H1 (cell line): ENCODE measurements at regions not wholly inside any gene's neighbourhood (a gene's known extent, or its start where the extent isn't known, plus 50 kb on each side); places are given as distances from the start of the nearest gene placed in this dataset.
A peak's percentile ranks its signal among the peaks of the same experiment; 100 is the strongest.

Experiments
- CTCF ChIA-PET: fragments of 300-600 bp; sonication (Branson Sonifier 250); formaldehyde crosslinking; loops from one replicate; lab custom pipeline; 2021; ENCODE audit not compliant: partially characterized antibody; lab: Charles Lee
- POLR2A ChIA-PET: fragments of 300-600 bp; sonication (Branson Sonifier 250); formaldehyde crosslinking; loops from one replicate; lab custom pipeline; 2021; ENCODE audit warnings: inconsistent platforms; ENCODE audit not compliant: partially characterized antibody; lab: Charles Lee
- DNase-seq, 2 experiments: peaks; one replicate each; pipeline versions ENCODE4 v3.0.0 to v3.0.0-alpha.2; 2010 to 2022; ENCODE audit warnings: low spot score in 2 of 2, low read depth in 1 of 2, mixed read lengths in 1 of 2
- FAIRE-seq: peaks from 2 replicates; lab custom pipeline; 2011; peaks lifted over from hg19 to GRCh38; lab: Jason Lieb, UNC
- H2AFZ ChIP-seq: 2 replicates; pipeline ENCODE4 v1.8.1; 2012; ENCODE audit warnings: low read length, inconsistent platforms
- H2AK5ac ChIP-seq: 2 replicates; pipeline ENCODE4 v1.6.1; 2013; ENCODE audit warnings: low read depth, low read length
- H2BK120ac ChIP-seq: replicated peaks from 2 replicates; pipeline ENCODE3; 2013; ENCODE audit warnings: low read depth, low read length, inconsistent platforms
- H2BK12ac ChIP-seq: 2 replicates; pipeline ENCODE4 v1.6.1; 2013; ENCODE audit warnings: low read depth, low read length
- H2BK15ac ChIP-seq: 2 replicates; pipeline ENCODE4 v1.6.1; 2013; ENCODE audit warnings: low read length
- H2BK20ac ChIP-seq: 2 replicates; pipeline ENCODE4 v1.6.1; 2013; ENCODE audit warnings: low read length
- H2BK5ac ChIP-seq: 2 replicates; pipeline ENCODE4 v1.6.1; 2013; ENCODE audit warnings: low read depth, low read length
- H3K14ac ChIP-seq: 2 replicates; pipeline ENCODE4 v1.6.1; 2013; ENCODE audit warnings: inconsistent platforms; ENCODE audit not compliant: insufficient read length
- H3K18ac ChIP-seq: 2 replicates; pipeline ENCODE4 v1.6.1; 2013; ENCODE audit warnings: low read length; ENCODE audit errors: extremely low read depth
- H3K23ac ChIP-seq: 2 replicates; pipeline ENCODE4 v1.6.1; 2013; ENCODE audit warnings: inconsistent platforms; ENCODE audit not compliant: insufficient read length
- H3K23me2 ChIP-seq: 2 replicates; pipeline ENCODE4 v1.6.1; 2013; ENCODE audit warnings: low read depth, low read length
- H3K27ac ChIP-seq: 2 replicates; pipeline ENCODE4 v1.6.1; 2011; ENCODE audit warnings: low read depth, low read length, inconsistent platforms
- H3K27me3 ChIP-seq, 4 experiments: replicated peaks in 1 of 4; 1 replicate in 1 of 4; 2 replicates in 3 of 4; pipeline versions ENCODE4 v1.6.1 to v1.8.1; 2011 to 2013; ENCODE audit warnings: low read length in 3 of 4, mild to moderate bottlenecking in 3 of 4, inconsistent platforms in 2 of 4, mixed read lengths in 2 of 4, moderate library complexity in 1 of 4; ENCODE audit not compliant: control insufficient read depth in 3 of 4, insufficient read depth in 3 of 4; ENCODE audit errors: extremely low read depth in 1 of 4
- H3K36me3 ChIP-seq, 4 experiments: 2 replicates each; pipeline versions ENCODE4 v1.6.1 to v1.8.1; 2011 to 2013; ENCODE audit warnings: mild to moderate bottlenecking in 4 of 4, low read length in 3 of 4, moderate library complexity in 2 of 4, control low read depth in 1 of 4, inconsistent platforms in 1 of 4; ENCODE audit not compliant: insufficient read depth in 4 of 4, control insufficient read depth in 2 of 4
- H3K4ac ChIP-seq: replicated peaks from 2 replicates; pipeline ENCODE3; 2013; ENCODE audit warnings: low read length, low read depth, mixed read lengths, inconsistent platforms; ENCODE audit not compliant: insufficient read length
- H3K4me1 ChIP-seq, 4 experiments: replicated peaks in 1 of 4; 1 replicate in 1 of 4; 2 replicates in 3 of 4; pipeline versions ENCODE4 v1.6.1 to v1.8.1; 2011 to 2013; ENCODE audit warnings: low read length in 3 of 4, inconsistent platforms in 2 of 4, mixed read lengths in 1 of 4; ENCODE audit not compliant: insufficient read depth in 4 of 4, control insufficient read depth in 3 of 4
- H3K4me2 ChIP-seq, 2 experiments: 2 replicates each; pipeline versions ENCODE4 v1.6.1 to v1.8.1; 2011 to 2013; ENCODE audit warnings: low read depth in 2 of 2, low read length in 2 of 2, control low read depth in 1 of 2, inconsistent platforms in 1 of 2, mild to moderate bottlenecking in 1 of 2; ENCODE audit not compliant: insufficient read depth in 1 of 2
- H3K4me3 ChIP-seq, 4 experiments: fragments of 200-600, 300-600 bp in 1 of 4; sonication (generic), shearing (Covaris generic), sonication (Bioruptor Twin) in 1 of 4; 2 replicates each; pipeline versions ENCODE4 v1.5.1 to v1.8.1; 2011 to 2016; ENCODE audit warnings: low read length in 4 of 4, low read depth in 3 of 4, control low read depth in 2 of 4, inconsistent platforms in 2 of 4, mild to moderate bottlenecking in 2 of 4, mixed read lengths in 1 of 4, moderate library complexity in 1 of 4; ENCODE audit not compliant: insufficient read depth in 2 of 4; ENCODE audit errors: extremely low read depth in 1 of 4
- H3K56ac ChIP-seq: replicated peaks from 2 replicates; pipeline ENCODE3; 2013; ENCODE audit warnings: low read depth, mild to moderate bottlenecking, mixed read lengths, low read length, inconsistent platforms; ENCODE audit not compliant: insufficient read length
- H3K79me1 ChIP-seq: 2 replicates; pipeline ENCODE4 v1.6.1; 2013; ENCODE audit warnings: low read depth, low read length, control low read depth
- H3K79me2 ChIP-seq, 2 experiments: 2 replicates each; pipeline versions ENCODE4 v1.6.1 to v1.8.1; 2012 to 2013; ENCODE audit warnings: low read length in 2 of 2, mild to moderate bottlenecking in 2 of 2, inconsistent platforms in 1 of 2; ENCODE audit not compliant: insufficient read depth in 2 of 2, control insufficient read depth in 1 of 2
- H3K9ac ChIP-seq, 4 experiments: replicated peaks in 1 of 4; 1 replicate in 1 of 4; 2 replicates in 3 of 4; pipeline versions ENCODE4 v1.6.1 to v1.8.1; 2011 to 2013; ENCODE audit warnings: low read depth in 3 of 4, low read length in 3 of 4, control low read depth in 2 of 4, mild to moderate bottlenecking in 2 of 4, moderate library complexity in 2 of 4, inconsistent platforms in 1 of 4; ENCODE audit errors: extremely low read depth in 1 of 4
- H3K9me3 ChIP-seq, 2 experiments: 2 replicates each; pipeline versions ENCODE4 v1.6.1 to v1.8.1; 2012 to 2013; ENCODE audit warnings: mild to moderate bottlenecking in 2 of 2, moderate library complexity in 2 of 2, control low read depth in 1 of 2, inconsistent platforms in 1 of 2, low read depth in 1 of 2, low read length in 1 of 2, mixed read lengths in 1 of 2; ENCODE audit not compliant: insufficient read depth in 2 of 2
- H4K20me1 ChIP-seq, 2 experiments: replicated peaks in 1 of 2; 2 replicates each; pipeline versions ENCODE3 to v1.8.1; 2011 to 2013; ENCODE audit warnings: inconsistent platforms in 2 of 2, low read length in 2 of 2, mild to moderate bottlenecking in 1 of 2; ENCODE audit not compliant: insufficient read depth in 2 of 2, control insufficient read depth in 1 of 2
- H4K5ac ChIP-seq: 2 replicates; pipeline ENCODE4 v1.6.1; 2013; ENCODE audit warnings: low read length, low read depth, mixed read lengths, inconsistent platforms; ENCODE audit not compliant: insufficient read length
- H4K8ac ChIP-seq: 2 replicates; pipeline ENCODE4 v1.8.0; 2013; ENCODE audit warnings: mild to moderate bottlenecking, moderate library complexity, low read length, inconsistent platforms; ENCODE audit not compliant: insufficient read depth; ENCODE audit errors: extremely low read depth
- H4K91ac ChIP-seq: replicated peaks from 2 replicates; pipeline ENCODE3; 2013; ENCODE audit warnings: low read length, mixed read lengths, inconsistent platforms; ENCODE audit not compliant: insufficient read length
- KDM4A ChIP-seq: IDR thresholded peaks from one replicate; pipeline ENCODE4 v1.7.1; 2012; ENCODE audit warnings: low read depth, mild to moderate bottlenecking, moderate library complexity, low read length, inconsistent platforms; ENCODE audit not compliant: severe bottlenecking
- WGBS, 2 experiments: shearing (Covaris generic) in 1 of 2; methylation state at CpG; one replicate each; pipeline versions ENCODE4 v1.1.6 to v1.1.7; 2013 to 2015; ENCODE audit warnings: low lambda C conversion rate in 2 of 2, mixed read lengths in 2 of 2, inconsistent platforms in 1 of 2, low coverage in 1 of 2, missing lambda C conversion rate in 1 of 2; ENCODE audit not compliant: insufficient replicate concordance in 2 of 2, insufficient coverage in 1 of 2, insufficient read length in 1 of 2; ENCODE audit errors: extremely low coverage in 1 of 2, missing lambda C conversion rate in 1 of 2; 5-methylcytosine and 5-hydroxymethylcytosine counted together

DNA sequence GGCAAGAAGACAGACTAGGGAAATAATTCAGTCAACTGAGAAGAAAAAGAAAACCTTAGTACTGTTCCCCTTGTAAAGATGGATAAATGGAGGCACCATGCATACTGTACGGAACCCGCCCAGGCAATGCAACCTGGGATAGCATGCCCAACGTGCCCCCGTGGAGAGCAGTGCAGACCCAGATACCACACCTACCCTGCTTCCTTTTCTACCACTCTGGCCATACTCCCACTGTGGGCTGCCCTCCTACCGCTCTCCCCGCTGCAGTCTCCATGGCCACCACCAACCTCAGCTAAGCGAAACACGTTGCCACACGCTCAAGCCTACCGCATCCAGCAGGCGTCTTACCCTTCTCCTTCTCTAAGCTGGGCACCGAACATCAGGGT lies 117.4 kb upstream of the SERPIND1 start:
- Histone ChIP-seq H3K36me3 (no peaks in the 10 kb centered on the region), H3K18ac (no peak overlapping the region), H2BK15ac (no peak overlapping the region), H3K4me3 (no peak overlapping the region), H3K27me3 (no peaks in the 10 kb centered on the region), H3K79me1 (no peaks in the 10 kb centered on the region), H2BK120ac (no peak overlapping the region), H3K23ac (no peak overlapping the region), H3K79me2 (no peaks in the 10 kb centered on the region), H3K4ac (no peak overlapping the region), H2BK20ac (no peak overlapping the region), H3K4me1 (no peaks in the 10 kb centered on the region), H4K91ac (no peak overlapping the region), H4K8ac (no peak overlapping the region), H3K23me2 (no peaks in the 10 kb centered on the region; the same call in 1 of the 2 replicates), H2AK5ac (no peak overlapping the region), H3K4me2 (no peak overlapping the region), H4K5ac (no peak overlapping the region), H3K9ac (no peak overlapping the region), H2BK5ac (no peak overlapping the region), H2BK12ac (no peak overlapping the region), H3K14ac (no peak overlapping the region), H2AFZ (no peak overlapping the region), H3K56ac (no peak overlapping the region), H3K9me3 (no peaks in the 10 kb centered on the region), H3K27ac (no peak overlapping the region), H4K20me1 (no peaks in the 10 kb centered on the region)
- TF ChIP-seq KDM4A, result no peak
- 94% methylated on average over 12 of the region's 12 CpGs; no CpG with 5 or more reads in 1 of the 2 experiments for WGBS, 2 experiments
- POLR2A ChIA-PET, result no interaction called here
- FAIRE-seq (no peak), DNase-seq (peak in 1 of 2 experiments; percentile 38)
- CTCF ChIA-PET, result no interaction called here
